ENCODE measurements at regions not wholly inside any gene's neighbourhood (a gene's known extent, or its start where the extent isn't known, plus 50 kb on each side); places are given as distances from the start of the nearest gene placed in this dataset.

GRCh38 chr19:32191921-32192320, 153.5 kb upstream of the ZNF507 start:
- no CpG with 5 or more reads among the region's 3 CpGs for WGBS (ENCODE audit: insufficient coverage, insufficient read length)
- no peak overlapping the region for H3K4me3 ChIP-seq (ENCODE audit: low read length)

GRCh38 chr19:32195706-32196610, 149.5 kb upstream of the ZNF507 start:
- Histone ChIP-seq H3K36me3 (ENCODE audit: control insufficient read depth, insufficient read depth, low read length) (no peaks in the 10 kb centered on the region), H3K27me3 (ENCODE audit: control insufficient read depth, insufficient read depth, low read length) (no peaks in the 10 kb centered on the region), H3K27ac (ENCODE audit: low read length) (no peak overlapping the region), H3K9me3 (ENCODE audit: control insufficient read depth, insufficient read depth, low read length) (no peaks in the 10 kb centered on the region), H3K4me1 (ENCODE audit: control insufficient read depth, insufficient read depth, low read length) (no peaks in the 10 kb centered on the region), H3K4me3 (ENCODE audit: low read length) (no peak overlapping the region)
- WGBS (ENCODE audit: insufficient coverage, insufficient read length), result no CpG with 5 or more reads among the region's 13 CpGs
- DNase-seq (ENCODE audit: low read depth, low spot score), result no peak

More at GRCh38 chr19:32191921-32192320, 153.5 kb upstream of the ZNF507 start:
- no peak for DNase-seq (ENCODE audit: low read depth, low spot score)
- no peaks in the 10 kb centered on the region for H3K4me1 ChIP-seq (ENCODE audit: control insufficient read depth, insufficient read depth, low read length)
- H3K27ac ChIP-seq (ENCODE audit: low read length), result no peak overlapping the region
- no peaks in the 10 kb centered on the region for H3K36me3 ChIP-seq (ENCODE audit: control insufficient read depth, insufficient read depth, low read length)
- H3K9me3 ChIP-seq (ENCODE audit: control insufficient read depth, insufficient read depth, low read length), result no peaks in the 10 kb centered on the region
- H3K27me3 ChIP-seq (ENCODE audit: control insufficient read depth, insufficient read depth, low read length), result no peaks in the 10 kb centered on the region

- no CpG with 5 or more reads among the region's 13 CpGs for WGBS (ENCODE audit: insufficient coverage, insufficient read length)
- no peaks in the 10 kb centered on the region for H3K4me1 ChIP-seq (ENCODE audit: control insufficient read depth, insufficient read depth, low read length)
- H3K27ac ChIP-seq (ENCODE audit: low read length), result no peak overlapping the region
- no peaks in the 10 kb centered on the region for H3K27me3 ChIP-seq (ENCODE audit: control insufficient read depth, insufficient read depth, low read length)
- no peaks in the 10 kb centered on the region for H3K36me3 ChIP-seq (ENCODE audit: control insufficient read depth, insufficient read depth, low read length)
- H3K4me3 ChIP-seq (ENCODE audit: low read length), result no peak overlapping the region
- no peak for DNase-seq (ENCODE audit: low read depth, low spot score)
- H3K9me3 ChIP-seq (ENCODE audit: control insufficient read depth, insufficient read depth, low read length), result no peaks in the 10 kb centered on the region
Observed at GRCh38 chr19:32196690-32197420, 148.6 kb upstream of the ZNF507 start.

- no CpG with 5 or more reads among the region's 13 CpGs for WGBS (ENCODE audit: insufficient coverage, insufficient read length)
- H3K9me3 ChIP-seq (ENCODE audit: control insufficient read depth, insufficient read depth, low read length), result no peaks in the 10 kb centered on the region
- no peak overlapping the region for H3K4me3 ChIP-seq (ENCODE audit: low read length)
- H3K36me3 ChIP-seq (ENCODE audit: control insufficient read depth, insufficient read depth, low read length), result no peaks in the 10 kb centered on the region
- no peaks in the 10 kb centered on the region for H3K27me3 ChIP-seq (ENCODE audit: control insufficient read depth, insufficient read depth, low read length)
- no peak overlapping the region for H3K27ac ChIP-seq (ENCODE audit: low read length)
- no peak for DNase-seq (ENCODE audit: low read depth, low spot score)
- H3K4me1 ChIP-seq (ENCODE audit: control insufficient read depth, insufficient read depth, low read length), result no peaks in the 10 kb centered on the region
Observed at GRCh38 chr19:32197896-32198882, 147.2 kb upstream of the ZNF507 start.

GRCh38 chr19:32199501-32200040, 145.8 kb upstream of the ZNF507 start:
- DNase-seq (ENCODE audit: low read depth, low spot score), result no peak
- no peak overlapping the region for H3K4me3 ChIP-seq (ENCODE audit: low read length)
- WGBS (ENCODE audit: insufficient coverage, insufficient read length), result no CpG with 5 or more reads among the region's 10 CpGs
- H3K9me3 ChIP-seq (ENCODE audit: control insufficient read depth, insufficient read depth, low read length), result no peaks in the 10 kb centered on the region
- H3K36me3 ChIP-seq (ENCODE audit: control insufficient read depth, insufficient read depth, low read length), result no peaks in the 10 kb centered on the region
- H3K4me1 ChIP-seq (ENCODE audit: control insufficient read depth, insufficient read depth, low read length), result no peaks in the 10 kb centered on the region
- no peaks in the 10 kb centered on the region for H3K27me3 ChIP-seq (ENCODE audit: control insufficient read depth, insufficient read depth, low read length)
- no peak overlapping the region for H3K27ac ChIP-seq (ENCODE audit: low read length)

- Histone ChIP-seq H3K4me1 (ENCODE audit: control insufficient read depth, insufficient read depth, low read length) (no peaks in the 10 kb centered on the region), H3K4me3 (ENCODE audit: low read length) (no peak overlapping the region), H3K9me3 (ENCODE audit: control insufficient read depth, insufficient read depth, low read length) (no peaks in the 10 kb centered on the region), H3K36me3 (ENCODE audit: control insufficient read depth, insufficient read depth, low read length) (no peaks in the 10 kb centered on the region), H3K27ac (ENCODE audit: low read length) (no peak overlapping the region), H3K27me3 (ENCODE audit: control insufficient read depth, insufficient read depth, low read length) (no peaks in the 10 kb centered on the region)
- no CpG with 5 or more reads among the region's 9 CpGs for WGBS (ENCODE audit: insufficient coverage, insufficient read length)
- DNase-seq (ENCODE audit: low read depth, low spot score), result no peak
Observed at GRCh38 chr19:32200312-32201038, 144.9 kb upstream of the ZNF507 start.

- DNase-seq (ENCODE audit: low read depth, low spot score), result no peak
- no CpG with 5 or more reads among the region's 2 CpGs for WGBS (ENCODE audit: insufficient coverage, insufficient read length)
Observed at GRCh38 chr19:32201211-32201610, 144.2 kb upstream of the ZNF507 start.

GRCh38 chr19:32201636-32202051, 143.8 kb upstream of the ZNF507 start:
- H3K4me1 ChIP-seq (ENCODE audit: control insufficient read depth, insufficient read depth, low read length), result no peaks in the 10 kb centered on the region
- DNase-seq (ENCODE audit: low read depth, low spot score), result no peak
- no peak overlapping the region for H3K4me3 ChIP-seq (ENCODE audit: low read length)
- no peaks in the 10 kb centered on the region for H3K36me3 ChIP-seq (ENCODE audit: control insufficient read depth, insufficient read depth, low read length)
- WGBS (ENCODE audit: insufficient coverage, insufficient read length), result no CpG with 5 or more reads among the region's 15 CpGs
- H3K27me3 ChIP-seq (ENCODE audit: control insufficient read depth, insufficient read depth, low read length), result no peaks in the 10 kb centered on the region
- H3K9me3 ChIP-seq (ENCODE audit: control insufficient read depth, insufficient read depth, low read length), result no peaks in the 10 kb centered on the region
- no peak overlapping the region for H3K27ac ChIP-seq (ENCODE audit: low read length)

More at GRCh38 chr19:32201211-32201610, 144.2 kb upstream of the ZNF507 start:
- no peaks in the 10 kb centered on the region for H3K9me3 ChIP-seq (ENCODE audit: control insufficient read depth, insufficient read depth, low read length)
- H3K4me1 ChIP-seq (ENCODE audit: control insufficient read depth, insufficient read depth, low read length), result no peaks in the 10 kb centered on the region
- no peaks in the 10 kb centered on the region for H3K36me3 ChIP-seq (ENCODE audit: control insufficient read depth, insufficient read depth, low read length)
- no peak overlapping the region for H3K27ac ChIP-seq (ENCODE audit: low read length)
- H3K4me3 ChIP-seq (ENCODE audit: low read length), result no peak overlapping the region
- no peaks in the 10 kb centered on the region for H3K27me3 ChIP-seq (ENCODE audit: control insufficient read depth, insufficient read depth, low read length)

GRCh38 chr19:32202244-32202643, 143.2 kb upstream of the ZNF507 start:
- Histone ChIP-seq H3K36me3 (ENCODE audit: control insufficient read depth, insufficient read depth, low read length) (no peaks in the 10 kb centered on the region), H3K9me3 (ENCODE audit: control insufficient read depth, insufficient read depth, low read length) (no peaks in the 10 kb centered on the region), H3K27ac (ENCODE audit: low read length) (no peak overlapping the region), H3K4me1 (ENCODE audit: control insufficient read depth, insufficient read depth, low read length) (no peaks in the 10 kb centered on the region), H3K4me3 (ENCODE audit: low read length) (no peak overlapping the region), H3K27me3 (ENCODE audit: control insufficient read depth, insufficient read depth, low read length) (no peaks in the 10 kb centered on the region)
- no peak for DNase-seq (ENCODE audit: low read depth, low spot score)
- WGBS (ENCODE audit: insufficient coverage, insufficient read length), result no CpG with 5 or more reads among the region's 5 CpGs

Data from iPS DF 6.9 (cell line).